ENCODE measurements at regions not wholly inside any gene's neighbourhood (a gene's known extent, or its start where the extent isn't known, plus 50 kb on each side); places are given as distances from the start of the nearest gene placed in this dataset.

- TF ChIP-seq CTCF (IDR thresholded peaks at IDR 0.05; ENCODE audit: low read length): no peak
- TF ChIP-seq EZH2 (IDR thresholded peaks at IDR 0.05; ENCODE audit: borderline replicate concordance, low read length): no peak
These were observed 174.9 kb upstream of the SEMA6D start for GRCh38 chr15:47542312-47542989.
